Neural cell (in vitro differentiated cells): ENCODE measurements at regions not wholly inside any gene's neighbourhood (a gene's known extent, or its start where the extent isn't known, plus 50 kb on each side); places are given as distances from the start of the nearest gene placed in this dataset.

Experiments used
- EZH2 ChIP-seq: fragments of 200-600, 300-800 bp; shearing (Covaris generic), sonication (generic); IDR thresholded peaks from 2 replicates; pipeline ENCODE4 v1.6.1; 2014; ENCODE audit warnings: antibody characterized with exemption, low read length, borderline replicate concordance, mild to moderate bottlenecking; ENCODE audit not compliant: insufficient read depth, poor library complexity, severe bottlenecking
- MXI1 ChIP-seq: fragments of 450-650 bp; conservative IDR thresholded peaks from 2 replicates; pipeline ENCODE4 v1.6.1; 2014; ENCODE audit warnings: antibody characterized with exemption, mild to moderate bottlenecking; ENCODE audit not compliant: poor library complexity, severe bottlenecking
- POLR2AphosphoS5 ChIP-seq: IDR thresholded peaks from 2 replicates; pipeline ENCODE4 v1.6.1; 2012
- RAD21 ChIP-seq: fragments of 450-650 bp; conservative IDR thresholded peaks from 2 replicates; pipeline ENCODE4 v1.6.1; 2014; ENCODE audit warnings: antibody characterized with exemption, mild to moderate bottlenecking, moderate library complexity
- TAF1 ChIP-seq: IDR thresholded peaks from 2 replicates; pipeline ENCODE4 v1.6.1; 2012; ENCODE audit warnings: low read depth
- TF ChIP-seq, protein P1 (sequence below): fragments of 450-650 bp; IDR thresholded peaks from 2 replicates; pipeline ENCODE4 v1.5.1; 2014; ENCODE audit warnings: antibody characterized with exemption, mild to moderate bottlenecking, moderate library complexity; ENCODE audit not compliant: poor library complexity, severe bottlenecking
- TF ChIP-seq, protein P2 (sequence below): IDR thresholded peaks from 2 replicates; pipeline ENCODE4 v1.6.1; 2012; ENCODE audit warnings: borderline replicate concordance

GRCh38 chr3:162103808-162104207, 607.2 kb downstream of the OTOL1 start:
- TF ChIP-seq, protein P1, sequence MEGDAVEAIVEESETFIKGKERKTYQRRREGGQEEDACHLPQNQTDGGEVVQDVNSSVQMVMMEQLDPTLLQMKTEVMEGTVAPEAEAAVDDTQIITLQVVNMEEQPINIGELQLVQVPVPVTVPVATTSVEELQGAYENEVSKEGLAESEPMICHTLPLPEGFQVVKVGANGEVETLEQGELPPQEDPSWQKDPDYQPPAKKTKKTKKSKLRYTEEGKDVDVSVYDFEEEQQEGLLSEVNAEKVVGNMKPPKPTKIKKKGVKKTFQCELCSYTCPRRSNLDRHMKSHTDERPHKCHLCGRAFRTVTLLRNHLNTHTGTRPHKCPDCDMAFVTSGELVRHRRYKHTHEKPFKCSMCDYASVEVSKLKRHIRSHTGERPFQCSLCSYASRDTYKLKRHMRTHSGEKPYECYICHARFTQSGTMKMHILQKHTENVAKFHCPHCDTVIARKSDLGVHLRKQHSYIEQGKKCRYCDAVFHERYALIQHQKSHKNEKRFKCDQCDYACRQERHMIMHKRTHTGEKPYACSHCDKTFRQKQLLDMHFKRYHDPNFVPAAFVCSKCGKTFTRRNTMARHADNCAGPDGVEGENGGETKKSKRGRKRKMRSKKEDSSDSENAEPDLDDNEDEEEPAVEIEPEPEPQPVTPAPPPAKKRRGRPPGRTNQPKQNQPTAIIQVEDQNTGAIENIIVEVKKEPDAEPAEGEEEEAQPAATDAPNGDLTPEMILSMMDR: no peak
- no peak for TF ChIP-seq POLR2AphosphoS5
- no peak for TF ChIP-seq RAD21
- TF ChIP-seq MXI1: no peak
- no peak for TF ChIP-seq TAF1
- TF ChIP-seq, protein P2, sequence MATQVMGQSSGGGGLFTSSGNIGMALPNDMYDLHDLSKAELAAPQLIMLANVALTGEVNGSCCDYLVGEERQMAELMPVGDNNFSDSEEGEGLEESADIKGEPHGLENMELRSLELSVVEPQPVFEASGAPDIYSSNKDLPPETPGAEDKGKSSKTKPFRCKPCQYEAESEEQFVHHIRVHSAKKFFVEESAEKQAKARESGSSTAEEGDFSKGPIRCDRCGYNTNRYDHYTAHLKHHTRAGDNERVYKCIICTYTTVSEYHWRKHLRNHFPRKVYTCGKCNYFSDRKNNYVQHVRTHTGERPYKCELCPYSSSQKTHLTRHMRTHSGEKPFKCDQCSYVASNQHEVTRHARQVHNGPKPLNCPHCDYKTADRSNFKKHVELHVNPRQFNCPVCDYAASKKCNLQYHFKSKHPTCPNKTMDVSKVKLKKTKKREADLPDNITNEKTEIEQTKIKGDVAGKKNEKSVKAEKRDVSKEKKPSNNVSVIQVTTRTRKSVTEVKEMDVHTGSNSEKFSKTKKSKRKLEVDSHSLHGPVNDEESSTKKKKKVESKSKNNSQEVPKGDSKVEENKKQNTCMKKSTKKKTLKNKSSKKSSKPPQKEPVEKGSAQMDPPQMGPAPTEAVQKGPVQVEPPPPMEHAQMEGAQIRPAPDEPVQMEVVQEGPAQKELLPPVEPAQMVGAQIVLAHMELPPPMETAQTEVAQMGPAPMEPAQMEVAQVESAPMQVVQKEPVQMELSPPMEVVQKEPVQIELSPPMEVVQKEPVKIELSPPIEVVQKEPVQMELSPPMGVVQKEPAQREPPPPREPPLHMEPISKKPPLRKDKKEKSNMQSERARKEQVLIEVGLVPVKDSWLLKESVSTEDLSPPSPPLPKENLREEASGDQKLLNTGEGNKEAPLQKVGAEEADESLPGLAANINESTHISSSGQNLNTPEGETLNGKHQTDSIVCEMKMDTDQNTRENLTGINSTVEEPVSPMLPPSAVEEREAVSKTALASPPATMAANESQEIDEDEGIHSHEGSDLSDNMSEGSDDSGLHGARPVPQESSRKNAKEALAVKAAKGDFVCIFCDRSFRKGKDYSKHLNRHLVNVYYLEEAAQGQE: no peak
- no peak for TF ChIP-seq EZH2
